ENCODE measurements at regions not wholly inside any gene's neighbourhood (a gene's known extent, or its start where the extent isn't known, plus 50 kb on each side); places are given as distances from the start of the nearest gene placed in this dataset.

DNA sequence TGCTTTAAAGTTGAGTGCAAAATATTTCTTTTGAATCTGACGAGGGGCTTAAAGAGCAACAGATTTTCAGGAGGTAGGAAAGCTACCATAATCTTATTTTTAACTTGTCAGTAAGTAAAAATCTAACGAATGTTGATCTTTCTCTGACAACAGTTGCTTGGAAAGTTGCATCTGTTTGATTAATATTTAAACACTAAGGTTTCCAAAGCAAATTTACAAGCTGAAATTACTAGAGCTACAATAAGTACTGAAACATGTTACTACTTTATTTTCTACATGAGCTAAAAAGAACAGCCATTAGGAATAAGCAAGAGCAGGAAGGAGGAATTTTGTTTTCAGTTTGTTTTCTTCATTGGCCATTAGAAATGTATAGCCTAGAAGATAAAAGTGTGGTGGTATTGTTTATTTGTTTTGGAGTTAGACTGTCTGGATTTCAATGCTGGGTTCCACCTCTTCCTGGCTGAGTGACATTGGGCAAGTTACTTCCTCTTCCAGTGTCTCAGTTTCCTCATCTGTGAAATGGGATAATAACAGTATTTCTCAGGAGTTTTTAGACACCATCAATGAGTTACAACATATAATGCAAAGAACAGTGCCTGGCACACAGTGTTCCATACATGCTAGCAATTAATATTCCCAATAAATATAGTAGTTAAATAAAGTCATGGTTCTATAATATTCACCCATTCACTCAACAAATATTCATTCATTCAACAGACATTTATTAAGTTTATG lies 87.9 kb upstream of the FLRT2 start:
- Mint-ChIP-seq H3K36me3 (ENCODE audit: low read depth) (no peaks in the 10 kb centered on the region), H3K9me3 (peaks cover 3% of the 10 kb centered on the region; the same call in 1 of the 3 replicates), H3K27ac (no peak overlapping the region), H3K4me3 (no peak overlapping the region), H3K4me1 (no peaks in the 10 kb centered on the region), H3K27me3 (ENCODE audit: insufficient read depth, low read depth, poor library complexity) (no peaks in the 10 kb centered on the region)
- H3K4me1 ChIP-seq (ENCODE audit: insufficient read depth) = no peaks in the 10 kb centered on the region
- no peaks in the 10 kb centered on the region for H3K36me3 ChIP-seq (ENCODE audit: insufficient read depth)
- 0 out of 2 replicates have a peak, but pooled peaks cover 3% of the 10 kb centered on the region for H3K9me2 ChIP-seq (ENCODE audit: insufficient read depth)
- no peak overlapping the region for H3K4me2 ChIP-seq
- H3K27ac ChIP-seq (ENCODE audit: low read depth) = no peak overlapping the region
- H2AFZ ChIP-seq = no peak overlapping the region
- H3K27me3 ChIP-seq (ENCODE audit: insufficient read depth) = no peaks in the 10 kb centered on the region
- no peaks in the 10 kb centered on the region for H4K20me1 ChIP-seq (replicated peaks; ENCODE audit: insufficient read depth)
- ATAC-seq (no peak), DNase-seq (ENCODE audit: low spot score) (no peak)
- TF ChIP-seq, protein P1, sequence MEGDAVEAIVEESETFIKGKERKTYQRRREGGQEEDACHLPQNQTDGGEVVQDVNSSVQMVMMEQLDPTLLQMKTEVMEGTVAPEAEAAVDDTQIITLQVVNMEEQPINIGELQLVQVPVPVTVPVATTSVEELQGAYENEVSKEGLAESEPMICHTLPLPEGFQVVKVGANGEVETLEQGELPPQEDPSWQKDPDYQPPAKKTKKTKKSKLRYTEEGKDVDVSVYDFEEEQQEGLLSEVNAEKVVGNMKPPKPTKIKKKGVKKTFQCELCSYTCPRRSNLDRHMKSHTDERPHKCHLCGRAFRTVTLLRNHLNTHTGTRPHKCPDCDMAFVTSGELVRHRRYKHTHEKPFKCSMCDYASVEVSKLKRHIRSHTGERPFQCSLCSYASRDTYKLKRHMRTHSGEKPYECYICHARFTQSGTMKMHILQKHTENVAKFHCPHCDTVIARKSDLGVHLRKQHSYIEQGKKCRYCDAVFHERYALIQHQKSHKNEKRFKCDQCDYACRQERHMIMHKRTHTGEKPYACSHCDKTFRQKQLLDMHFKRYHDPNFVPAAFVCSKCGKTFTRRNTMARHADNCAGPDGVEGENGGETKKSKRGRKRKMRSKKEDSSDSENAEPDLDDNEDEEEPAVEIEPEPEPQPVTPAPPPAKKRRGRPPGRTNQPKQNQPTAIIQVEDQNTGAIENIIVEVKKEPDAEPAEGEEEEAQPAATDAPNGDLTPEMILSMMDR (conservative IDR thresholded peaks at IDR 0.05; ENCODE audit: low read depth in 2 of 2) = no peak
- TF ChIP-seq ZNF114 (CRISPR knock-in tag; IDR thresholded peaks at IDR 0.05) (no peak), STAT1 (IDR thresholded peaks at IDR 0.05; ENCODE audit: unreplicated experiment) (no peak), EZH2 (IDR thresholded peaks at IDR 0.05; ENCODE audit: low read depth, unreplicated experiment) (no peak), POLR2AphosphoS5 (IDR thresholded peaks at IDR 0.05; ENCODE audit: low read depth) (no peak), JUNB (IDR thresholded peaks at IDR 0.05; ENCODE audit: unreplicated experiment) (no peak), NANOG (IDR thresholded peaks at IDR 0.05; ENCODE audit: borderline replicate concordance) (no peak)
- TF ChIP-seq, protein P2, sequence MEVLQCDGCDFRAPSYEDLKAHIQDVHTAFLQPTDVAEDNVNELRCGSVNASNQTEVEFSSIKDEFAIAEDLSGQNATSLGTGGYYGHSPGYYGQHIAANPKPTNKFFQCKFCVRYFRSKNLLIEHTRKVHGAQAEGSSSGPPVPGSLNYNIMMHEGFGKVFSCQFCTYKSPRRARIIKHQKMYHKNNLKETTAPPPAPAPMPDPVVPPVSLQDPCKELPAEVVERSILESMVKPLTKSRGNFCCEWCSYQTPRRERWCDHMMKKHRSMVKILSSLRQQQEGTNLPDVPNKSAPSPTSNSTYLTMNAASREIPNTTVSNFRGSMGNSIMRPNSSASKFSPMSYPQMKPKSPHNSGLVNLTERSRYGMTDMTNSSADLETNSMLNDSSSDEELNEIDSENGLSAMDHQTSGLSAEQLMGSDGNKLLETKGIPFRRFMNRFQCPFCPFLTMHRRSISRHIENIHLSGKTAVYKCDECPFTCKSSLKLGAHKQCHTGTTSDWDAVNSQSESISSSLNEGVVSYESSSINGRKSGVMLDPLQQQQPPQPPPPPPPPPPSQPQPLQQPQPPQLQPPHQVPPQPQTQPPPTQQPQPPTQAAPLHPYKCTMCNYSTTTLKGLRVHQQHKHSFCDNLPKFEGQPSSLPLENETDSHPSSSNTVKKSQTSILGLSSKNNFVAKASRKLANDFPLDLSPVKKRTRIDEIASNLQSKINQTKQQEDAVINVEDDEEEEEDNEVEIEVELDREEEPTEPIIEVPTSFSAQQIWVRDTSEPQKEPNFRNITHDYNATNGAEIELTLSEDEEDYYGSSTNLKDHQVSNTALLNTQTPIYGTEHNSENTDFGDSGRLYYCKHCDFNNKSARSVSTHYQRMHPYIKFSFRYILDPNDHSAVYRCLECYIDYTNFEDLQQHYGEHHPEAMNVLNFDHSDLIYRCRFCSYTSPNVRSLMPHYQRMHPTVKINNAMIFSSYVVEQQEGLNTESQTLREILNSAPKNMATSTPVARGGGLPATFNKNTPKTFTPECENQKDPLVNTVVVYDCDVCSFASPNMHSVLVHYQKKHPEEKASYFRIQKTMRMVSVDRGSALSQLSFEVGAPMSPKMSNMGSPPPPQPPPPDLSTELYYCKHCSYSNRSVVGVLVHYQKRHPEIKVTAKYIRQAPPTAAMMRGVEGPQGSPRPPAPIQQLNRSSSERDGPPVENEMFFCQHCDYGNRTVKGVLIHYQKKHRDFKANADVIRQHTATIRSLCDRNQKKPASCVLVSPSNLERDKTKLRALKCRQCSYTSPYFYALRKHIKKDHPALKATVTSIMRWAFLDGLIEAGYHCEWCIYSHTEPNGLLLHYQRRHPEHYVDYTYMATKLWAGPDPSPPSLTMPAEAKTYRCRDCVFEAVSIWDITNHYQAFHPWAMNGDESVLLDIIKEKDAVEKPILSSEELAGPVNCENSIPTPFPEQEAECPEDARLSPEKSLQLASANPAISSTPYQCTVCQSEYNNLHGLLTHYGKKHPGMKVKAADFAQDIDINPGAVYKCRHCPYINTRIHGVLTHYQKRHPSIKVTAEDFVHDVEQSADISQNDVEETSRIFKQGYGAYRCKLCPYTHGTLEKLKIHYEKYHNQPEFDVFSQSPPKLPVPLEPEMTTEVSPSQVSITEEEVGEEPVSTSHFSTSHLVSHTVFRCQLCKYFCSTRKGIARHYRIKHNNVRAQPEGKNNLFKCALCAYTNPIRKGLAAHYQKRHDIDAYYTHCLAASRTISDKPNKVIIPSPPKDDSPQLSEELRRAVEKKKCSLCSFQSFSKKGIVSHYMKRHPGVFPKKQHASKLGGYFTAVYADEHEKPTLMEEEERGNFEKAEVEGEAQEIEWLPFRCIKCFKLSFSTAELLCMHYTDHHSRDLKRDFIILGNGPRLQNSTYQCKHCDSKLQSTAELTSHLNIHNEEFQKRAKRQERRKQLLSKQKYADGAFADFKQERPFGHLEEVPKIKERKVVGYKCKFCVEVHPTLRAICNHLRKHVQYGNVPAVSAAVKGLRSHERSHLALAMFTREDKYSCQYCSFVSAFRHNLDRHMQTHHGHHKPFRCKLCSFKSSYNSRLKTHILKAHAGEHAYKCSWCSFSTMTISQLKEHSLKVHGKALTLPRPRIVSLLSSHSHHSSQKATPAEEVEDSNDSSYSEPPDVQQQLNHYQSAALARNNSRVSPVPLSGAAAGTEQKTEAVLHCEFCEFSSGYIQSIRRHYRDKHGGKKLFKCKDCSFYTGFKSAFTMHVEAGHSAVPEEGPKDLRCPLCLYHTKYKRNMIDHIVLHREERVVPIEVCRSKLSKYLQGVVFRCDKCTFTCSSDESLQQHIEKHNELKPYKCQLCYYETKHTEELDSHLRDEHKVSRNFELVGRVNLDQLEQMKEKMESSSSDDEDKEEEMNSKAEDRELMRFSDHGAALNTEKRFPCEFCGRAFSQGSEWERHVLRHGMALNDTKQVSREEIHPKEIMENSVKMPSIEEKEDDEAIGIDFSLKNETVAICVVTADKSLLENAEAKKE (CRISPR knock-in tag; IDR thresholded peaks at IDR 0.05) = no peak
- TF ChIP-seq, protein P3, sequence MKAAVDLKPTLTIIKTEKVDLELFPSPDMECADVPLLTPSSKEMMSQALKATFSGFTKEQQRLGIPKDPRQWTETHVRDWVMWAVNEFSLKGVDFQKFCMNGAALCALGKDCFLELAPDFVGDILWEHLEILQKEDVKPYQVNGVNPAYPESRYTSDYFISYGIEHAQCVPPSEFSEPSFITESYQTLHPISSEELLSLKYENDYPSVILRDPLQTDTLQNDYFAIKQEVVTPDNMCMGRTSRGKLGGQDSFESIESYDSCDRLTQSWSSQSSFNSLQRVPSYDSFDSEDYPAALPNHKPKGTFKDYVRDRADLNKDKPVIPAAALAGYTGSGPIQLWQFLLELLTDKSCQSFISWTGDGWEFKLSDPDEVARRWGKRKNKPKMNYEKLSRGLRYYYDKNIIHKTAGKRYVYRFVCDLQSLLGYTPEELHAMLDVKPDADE (IDR thresholded peaks at IDR 0.05) = no peak
- H3K4me3 ChIP-seq = no peak overlapping the region
- no peaks in the 10 kb centered on the region for H3F3A ChIP-seq (replicated peaks; ENCODE audit: low read depth)
- no peaks in the 10 kb centered on the region for H3K79me2 ChIP-seq (replicated peaks; ENCODE audit: insufficient read depth)

Measured in GM23338 (cell line).